ENCODE measurements at regions not wholly inside any gene's neighbourhood (a gene's known extent, or its start where the extent isn't known, plus 50 kb on each side); places are given as distances from the start of the nearest gene placed in this dataset.
"Not testable (repeated sequence)": the region's sequence is repeated elsewhere in the genome, so short reads cannot be mapped to it uniquely, and the experiment has no call there.

DNA sequence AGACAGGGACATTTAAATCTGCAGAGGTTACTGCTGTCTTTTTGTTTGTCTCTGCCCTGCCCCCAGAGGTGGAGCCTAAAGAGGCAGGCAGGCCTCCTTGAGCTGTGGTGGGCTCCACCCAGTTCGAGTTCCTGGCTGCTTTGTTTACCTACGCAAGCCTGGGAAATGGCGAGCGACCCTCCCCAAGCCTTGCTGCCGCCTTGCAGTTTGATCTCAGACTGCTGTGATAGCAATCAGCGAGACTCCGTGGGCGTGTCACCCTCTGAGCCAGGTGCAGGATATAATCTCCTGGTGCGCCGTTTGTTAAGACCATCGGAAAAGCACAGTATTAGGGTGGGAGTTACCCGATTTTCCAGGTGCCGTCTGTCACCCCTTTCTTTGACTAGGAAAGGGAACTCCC, 93.3 kb downstream of the ANKRD30BL start:
- H3K4me3 ChIP-seq (ENCODE audit: low read length) = not testable (repeated sequence)

DNA sequence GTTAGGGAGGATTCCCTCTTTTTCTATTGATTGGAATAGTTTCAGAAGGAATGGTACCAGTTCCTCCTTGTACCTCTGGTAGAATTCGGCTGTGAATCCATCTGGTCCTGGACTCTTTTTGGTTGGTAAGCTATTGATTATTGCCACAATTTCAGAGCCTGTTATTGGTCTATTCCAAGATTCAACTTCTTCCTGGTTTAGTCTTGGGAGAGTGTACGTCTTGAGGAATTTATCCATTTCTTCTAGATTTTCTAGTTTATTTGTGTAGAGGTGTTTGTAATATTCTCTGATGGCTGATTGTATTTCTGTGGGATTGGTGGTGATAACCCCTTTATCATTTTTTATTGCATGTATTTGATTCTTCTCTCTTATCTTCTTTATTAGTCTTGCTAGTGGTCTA, 96.4 kb downstream of the ANKRD30BL start:
- H3K4me3 ChIP-seq (ENCODE audit: low read length) = not testable (repeated sequence)

- H3K4me3 ChIP-seq (ENCODE audit: low read length) = not testable (repeated sequence)
These were observed 122.0 kb downstream of the ANKRD30BL start for GRCh38 chr2:132039609-132040236.

- not testable (repeated sequence) for H3K4me3 ChIP-seq (ENCODE audit: low read length)
These were observed 122.9 kb downstream of the ANKRD30BL start for GRCh38 chr2:132038883-132039235.

DNA sequence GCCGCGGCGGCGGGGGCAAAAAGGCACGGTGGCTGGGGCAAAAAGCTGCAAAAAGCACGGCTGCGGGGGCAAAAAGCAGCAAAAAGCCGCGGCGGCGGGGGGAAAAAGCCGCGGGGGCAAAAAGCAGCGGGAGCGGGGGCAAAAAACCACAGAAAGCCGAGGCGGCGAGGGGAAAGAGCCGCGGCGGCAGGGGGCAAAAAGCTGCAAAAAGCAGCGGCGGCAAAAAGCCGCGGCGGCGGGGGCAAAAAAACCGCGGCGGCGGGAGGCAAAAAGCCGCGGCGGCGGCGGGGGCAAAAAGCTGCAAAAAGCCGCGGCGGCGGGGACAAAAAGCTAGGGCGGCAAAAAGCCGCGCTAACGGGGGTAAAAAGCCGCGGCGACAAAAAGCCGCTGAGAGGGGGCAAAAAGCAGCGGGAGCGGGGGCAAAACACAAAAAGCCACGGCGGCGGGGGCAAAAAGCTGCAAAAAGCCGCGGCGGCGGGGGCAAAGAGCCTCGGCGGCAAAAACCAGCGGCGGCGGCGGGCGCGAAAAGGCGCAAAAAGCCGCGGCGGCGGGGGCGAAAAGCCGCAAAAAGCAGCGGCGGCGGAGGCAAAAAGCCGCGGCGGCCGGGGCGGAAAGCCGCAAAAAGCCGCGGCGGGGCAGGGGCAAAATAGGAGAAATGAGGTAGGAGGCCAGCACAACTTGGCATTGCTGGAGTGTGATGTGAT, 123.4 kb downstream of the ANKRD30BL start:
- peak overlapping the region; percentile 14; the same call in 1 of the 2 replicates for H3K4me3 ChIP-seq (ENCODE audit: low read length)
- TF ChIP-seq ZNF274 (IDR thresholded peaks at IDR 0.05; ENCODE audit: low read depth, low read length) = no peak

GRCh38 chr2:132037527-132038178, 124.1 kb downstream of the ANKRD30BL start:
- H3K4me3 ChIP-seq (ENCODE audit: low read length) = peak overlapping the region; percentile 14; the same call in 1 of the 2 replicates
- no peak for TF ChIP-seq ZNF274 (IDR thresholded peaks at IDR 0.05; ENCODE audit: low read depth, low read length)

- TF ChIP-seq ZNF274 (IDR thresholded peaks at IDR 0.05; ENCODE audit: low read depth, low read length) = no peak
- no peak overlapping the region for H3K4me3 ChIP-seq (ENCODE audit: low read length)
These were observed 127.1 kb downstream of the ANKRD30BL start for GRCh38 chr2:132034646-132035045.

- H3K4me3 ChIP-seq (ENCODE audit: low read length) = no peak overlapping the region
- no peak for TF ChIP-seq ZNF274 (IDR thresholded peaks at IDR 0.05; ENCODE audit: low read depth, low read length)
These were observed 127.8 kb downstream of the ANKRD30BL start for GRCh38 chr2:132033949-132034348.

GRCh38 chr2:132033365-132033764, 128.4 kb downstream of the ANKRD30BL start:
- no peak for TF ChIP-seq ZNF274 (IDR thresholded peaks at IDR 0.05; ENCODE audit: low read depth, low read length)

DNA sequence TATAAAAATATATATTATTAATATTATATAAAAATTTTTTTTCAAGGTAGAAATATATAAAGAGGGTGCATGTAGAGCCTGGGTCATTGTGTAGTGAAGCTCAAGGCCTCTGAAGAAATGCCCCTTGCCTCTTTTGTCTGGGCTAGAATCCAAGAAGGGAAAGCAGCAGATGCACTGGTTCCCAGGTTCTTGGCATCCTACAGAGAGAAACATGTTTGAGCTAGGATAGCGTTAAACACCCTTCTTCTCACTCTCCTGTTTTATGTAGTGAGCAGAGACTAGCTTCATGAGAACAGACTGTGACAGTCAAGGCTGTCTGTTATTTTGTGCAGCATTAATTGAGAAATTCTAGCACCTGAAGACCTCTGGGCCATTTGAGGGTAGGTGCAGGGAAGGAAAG, 149.7 kb downstream of the ANKRD30BL start:
- not testable (repeated sequence) for H3K4me3 ChIP-seq (ENCODE audit: low read length)

More at GRCh38 chr2:132033365-132033764, 128.4 kb downstream of the ANKRD30BL start:
- H3K4me3 ChIP-seq (ENCODE audit: low read length) = no peak overlapping the region

DNA sequence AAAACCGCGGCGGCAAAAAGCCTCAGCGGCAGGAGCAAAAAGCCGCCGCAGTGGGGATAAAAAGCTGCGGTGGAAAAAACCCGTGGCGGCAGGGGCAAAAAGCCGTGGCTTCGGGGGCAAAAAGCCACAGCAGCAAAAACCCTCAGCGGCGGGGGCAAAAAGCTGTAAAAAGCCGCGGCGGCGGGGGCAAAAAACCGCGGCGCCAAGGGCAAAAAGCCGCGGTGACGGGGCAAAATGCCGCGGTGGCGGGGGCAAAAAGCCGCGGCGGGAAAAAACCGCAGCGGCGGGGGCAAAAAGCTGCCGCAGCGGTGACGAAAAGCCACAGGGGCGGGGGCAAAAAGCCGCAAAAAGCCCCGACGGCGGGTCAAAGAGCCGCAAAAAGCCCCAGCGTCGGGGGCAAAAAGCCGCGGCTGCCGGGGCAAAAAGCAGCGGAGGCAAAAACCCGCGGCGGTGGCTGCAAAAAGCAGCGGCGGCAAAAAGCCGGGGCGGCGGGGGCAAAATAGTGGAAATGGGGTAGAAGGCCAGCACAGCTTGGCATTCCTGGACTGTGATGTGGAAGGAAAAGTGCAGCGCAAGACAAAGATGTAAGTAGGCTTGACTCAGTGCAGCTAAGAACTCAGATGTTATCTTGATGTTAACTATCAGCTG, 151.8 kb downstream of the ANKRD30BL start:
- no peak for TF ChIP-seq ZNF274 (IDR thresholded peaks at IDR 0.05; ENCODE audit: low read depth, low read length)
- no peak overlapping the region for H3K4me3 ChIP-seq (ENCODE audit: low read length)

DNA sequence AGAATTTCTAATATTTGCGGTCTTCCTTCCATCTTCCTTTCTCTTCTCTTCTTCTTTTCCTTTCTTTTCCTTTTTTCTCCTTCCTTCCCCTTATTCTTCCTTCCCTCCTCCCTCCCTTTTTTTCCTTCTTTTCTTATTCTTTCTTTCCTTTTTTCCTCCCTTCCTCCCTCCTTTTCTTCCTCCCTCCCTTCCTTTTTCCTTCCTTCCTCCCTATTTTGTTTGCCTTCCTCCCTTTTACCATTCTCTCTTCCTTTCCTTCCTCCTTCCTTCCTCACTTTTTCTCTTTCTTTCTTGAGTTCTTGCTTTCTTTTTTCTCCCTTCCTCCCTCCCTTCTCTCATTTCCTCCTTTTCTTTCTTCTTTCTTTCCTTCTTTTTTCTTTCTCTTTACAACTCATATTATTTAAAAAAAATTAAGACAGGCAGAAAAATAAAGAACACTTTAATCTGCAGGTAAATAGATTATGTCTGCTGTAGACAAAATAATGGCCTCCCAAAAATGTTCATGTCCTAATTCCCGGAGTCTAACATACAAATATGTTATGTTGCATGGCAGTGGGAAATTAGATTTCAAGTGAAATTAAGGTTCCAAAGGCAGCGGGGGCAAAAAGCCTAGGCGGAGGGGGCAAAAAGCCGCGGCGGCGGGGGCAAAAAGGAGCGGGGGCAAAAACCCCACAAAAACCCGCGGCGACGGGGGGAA, 152.4 kb downstream of the ANKRD30BL start:
- H3K4me3 ChIP-seq (ENCODE audit: low read length) = no peak overlapping the region
- TF ChIP-seq ZNF274 (IDR thresholded peaks at IDR 0.05; ENCODE audit: low read depth, low read length) = no peak

DNA sequence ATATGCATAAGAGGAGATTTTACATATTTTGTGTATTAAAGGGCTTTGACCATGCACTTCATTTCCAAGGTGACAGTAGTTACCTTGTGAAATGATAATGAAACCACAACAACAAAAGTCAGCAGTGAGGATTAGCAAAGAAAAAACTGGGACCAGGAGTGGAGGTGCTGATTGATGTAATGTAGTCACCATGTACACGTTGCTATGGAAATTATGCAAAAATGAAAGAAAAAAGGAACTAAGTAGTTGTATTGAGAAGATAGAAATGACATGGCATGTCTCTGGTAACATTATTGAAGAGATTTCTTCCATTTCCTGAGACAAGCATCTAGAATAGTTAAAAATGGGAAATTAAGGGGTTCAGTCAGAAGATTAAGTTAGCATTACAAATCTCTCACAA, 171.0 kb downstream of the ANKRD30BL start:
- H3K4me3 ChIP-seq (ENCODE audit: low read length) = not testable (repeated sequence)

DNA sequence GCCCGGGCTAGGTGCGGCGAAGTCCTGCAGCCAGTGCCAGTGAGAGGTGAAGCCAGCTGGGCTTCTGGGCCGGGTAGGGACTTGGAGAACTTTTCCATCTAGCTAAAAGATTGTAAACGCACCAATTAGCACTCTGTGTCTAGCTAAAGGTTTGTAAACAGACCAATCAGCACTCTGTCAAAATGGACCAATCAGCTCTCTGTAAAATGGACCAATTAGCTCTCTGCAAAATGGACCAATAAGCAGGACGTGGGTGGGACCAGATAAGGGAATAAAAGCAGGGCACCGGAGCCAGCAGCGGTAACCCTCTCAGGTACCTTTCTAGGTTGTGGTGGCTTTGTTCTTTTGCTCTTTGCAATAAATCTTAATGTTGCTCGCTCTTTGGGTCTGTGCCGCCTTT, 195.1 kb downstream of the ANKRD30BL start:
- not testable (repeated sequence) for H3K4me3 ChIP-seq (ENCODE audit: low read length)

DNA sequence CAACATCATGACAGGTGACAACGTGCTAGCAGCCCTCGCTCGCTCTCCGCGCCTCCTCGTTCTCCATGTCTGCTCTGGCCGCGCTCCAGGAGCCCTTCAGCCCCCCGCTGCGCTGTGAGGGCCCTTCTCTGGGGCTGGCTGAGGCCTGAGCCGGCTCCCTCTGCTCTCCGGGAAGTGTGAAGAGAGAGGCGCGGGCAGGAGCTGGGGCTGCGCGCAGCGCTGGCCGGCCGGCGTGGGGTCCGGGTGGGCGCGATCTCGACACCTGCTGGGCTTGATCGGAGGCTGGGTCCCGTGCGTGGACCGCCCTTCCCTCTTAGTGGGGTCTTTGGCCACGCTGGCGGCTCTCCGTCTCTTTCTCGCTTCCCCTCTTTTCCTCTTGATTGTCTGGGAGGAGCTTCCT, 195.5 kb downstream of the ANKRD30BL start:
- TF ChIP-seq ZNF274 (IDR thresholded peaks at IDR 0.05; ENCODE audit: low read depth, low read length) = no peak
- no peak overlapping the region for H3K4me3 ChIP-seq (ENCODE audit: low read length)

GRCh38 chr2:131958019-131958609, 203.6 kb downstream of the ANKRD30BL start:
- H3K4me3 ChIP-seq (ENCODE audit: low read length) = not testable (repeated sequence)

DNA sequence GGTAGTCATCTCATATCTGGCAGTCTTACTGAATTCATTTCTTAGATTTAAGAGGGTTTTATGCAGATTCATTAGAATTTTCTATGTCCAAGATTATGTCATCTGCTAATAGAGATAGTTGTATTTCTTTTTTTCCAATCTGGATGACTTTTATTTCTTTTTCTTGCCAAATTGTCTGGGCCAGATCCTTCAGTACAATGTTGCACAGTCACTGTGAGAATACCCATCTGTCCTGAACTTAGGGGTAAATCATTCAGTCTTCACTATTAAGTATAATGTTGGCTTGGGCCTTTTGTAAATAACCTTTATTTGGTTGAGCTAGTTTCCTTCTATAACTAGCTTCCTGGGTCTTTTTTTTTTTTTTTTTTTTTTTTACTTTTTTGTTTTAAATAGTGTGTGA, 213.1 kb downstream of the ANKRD30BL start:
- H3K4me3 ChIP-seq (ENCODE audit: low read length) = not testable (repeated sequence)

GRCh38 chr2:131923287-131923686, 238.5 kb downstream of the ANKRD30BL start:
- not testable (repeated sequence) for H3K4me3 ChIP-seq (ENCODE audit: low read length)

GRCh38 chr2:131922854-131923253, 238.9 kb downstream of the ANKRD30BL start:
- H3K4me3 ChIP-seq (ENCODE audit: low read length) = not testable (repeated sequence)

Measured in GM08714 (cell line).